Uterus (tissue), 3 donors: ENCODE measurements at regions not wholly inside any gene's neighbourhood (a gene's known extent, or its start where the extent isn't known, plus 50 kb on each side); places are given as distances from the start of the nearest gene placed in this dataset.
"Not testable (repeated sequence)": the region's sequence is repeated elsewhere in the genome, so short reads cannot be mapped to it uniquely, and the experiment has no call there.

Source experiments
- DNase-seq, 2 donors: peaks; one replicate each; pipeline ENCODE4 v3.0.0-alpha.2; 2019 to 2020
- H3K27ac ChIP-seq, 2 donors: fragments of 200-600 bp; sonication (generic); 1 replicate in 1 of 2; 2 replicates in 1 of 2; pipeline ENCODE4 v1.5.1; 2016 to 2018
- H3K27me3 ChIP-seq, 2 donors: fragments of 200-600 bp; sonication (generic); one replicate each; pipeline ENCODE4 v1.5.1; 2018 to 2019; ENCODE audit warnings: control low read depth in 1 of 2
- H3K36me3 ChIP-seq, 2 donors: fragments of 200-600 bp; sonication (generic); one replicate each; pipeline ENCODE4 v1.5.1; 2019; ENCODE audit warnings: control low read depth in 1 of 2
- H3K4me1 ChIP-seq, 2 donors: fragments of 200-600 bp; sonication (generic); one replicate each; pipeline ENCODE4 v1.5.1; 2018 to 2019; ENCODE audit warnings: control low read depth in 1 of 2
- H3K4me3 ChIP-seq, 2 donors: fragments of 200-600 bp; sonication (generic); 1 replicate in 1 of 2; 2 replicates in 1 of 2; pipeline ENCODE4 v1.5.1; 2018 to 2019; ENCODE audit warnings: mild to moderate bottlenecking in 1 of 2
- H3K9me3 ChIP-seq, 2 donors: fragments of 200-600 bp; sonication (generic); one replicate each; pipeline ENCODE4 v1.5.1; 2019; ENCODE audit warnings: control low read depth in 1 of 2
- CTCF ChIP-seq, 4 experiments: fragments of 200-600 bp in 2 of 4; fragments of 450-650 bp in 2 of 4; sonication (generic) in 2 of 4; IDR thresholded peaks; one replicate each; pipeline ENCODE4 v1.5.1; 2016 to 2019; ENCODE audit warnings: antibody characterized with exemption in 4 of 4, mild to moderate bottlenecking in 2 of 4, moderate library complexity in 1 of 4
- POLR2A ChIP-seq, 2 donors: fragments of 450-650 bp; IDR thresholded peaks; one replicate each; pipeline ENCODE4 v1.6.1; 2016; ENCODE audit warnings: antibody characterized with exemption in 2 of 2, mild to moderate bottlenecking in 1 of 2, moderate library complexity in 1 of 2
- intact Hi-C: fragments of 100-400 bp; cut with DNase I; formaldehyde crosslinking; loops from one replicate; pipeline ENCODE4 v1.15.1; 2023; ENCODE audit warnings: low total_unique reads
- donor health status: DM: yes; HTN: yes; CAD: no.

DNA sequence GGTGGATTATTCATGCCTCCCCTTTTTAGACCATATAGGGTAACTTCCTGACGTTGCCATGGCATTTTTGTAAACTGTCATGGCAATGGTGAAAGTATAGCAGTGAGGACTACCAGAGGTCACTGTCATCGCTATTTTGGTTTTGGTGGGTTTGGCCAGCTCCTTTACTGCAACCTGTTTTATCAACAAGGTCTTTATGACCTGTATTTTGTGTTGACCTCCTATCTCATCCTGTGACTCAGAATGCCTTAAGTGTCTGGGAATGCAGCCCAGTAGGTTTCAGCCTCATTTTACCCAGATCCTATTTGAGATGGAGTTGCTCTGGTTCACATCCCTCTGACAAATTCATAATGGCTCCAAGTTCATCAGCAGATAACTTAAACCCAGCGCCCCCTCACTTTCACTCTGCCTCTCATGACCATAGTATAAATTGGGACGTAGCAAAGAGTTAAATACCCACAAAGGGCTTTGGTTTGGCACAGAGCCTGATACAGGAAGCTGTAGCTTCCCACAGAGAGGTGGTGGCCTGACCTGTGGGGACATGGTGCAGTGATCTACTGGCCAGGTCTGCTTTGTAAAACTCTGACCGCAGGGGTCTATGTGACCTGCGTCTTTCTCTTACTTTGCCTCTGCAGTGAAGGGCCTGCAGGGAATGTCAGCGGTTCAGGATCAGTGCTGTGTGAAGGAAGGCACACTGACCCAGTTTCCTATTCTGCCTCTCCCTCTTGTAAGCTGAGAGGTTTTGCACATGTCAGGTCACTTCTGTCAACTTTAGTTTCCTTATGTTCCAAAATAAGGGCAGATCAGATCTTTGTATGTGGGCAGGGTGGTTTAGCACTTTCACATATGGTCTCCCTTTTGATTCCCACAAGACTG is 78.1 kb upstream of the ZNF644 start:
- no peak overlapping the region for H3K4me3 ChIP-seq
- H3K27ac ChIP-seq: no peak overlapping the region
- intact Hi-C loops: no loop called here
- H3K27me3 ChIP-seq: no peaks in the 10 kb centered on the region
- no peaks in the 10 kb centered on the region for H3K9me3 ChIP-seq
- no peaks in the 10 kb centered on the region for H3K4me1 ChIP-seq
- no peaks in the 10 kb centered on the region for H3K36me3 ChIP-seq
- no peak for DNase-seq
- TF ChIP-seq CTCF (IDR thresholded peaks at IDR 0.05) (no peak), POLR2A (IDR thresholded peaks at IDR 0.05) (no peak)

- DNase-seq: no peak
- Histone ChIP-seq H3K27ac (no peak overlapping the region), H3K4me1 (no peaks in the 10 kb centered on the region), H3K4me3 (no peak overlapping the region), H3K27me3 (no peaks in the 10 kb centered on the region), H3K9me3 (no peaks in the 10 kb centered on the region), H3K36me3 (no peaks in the 10 kb centered on the region)
- intact Hi-C loops: no loop called here
- TF ChIP-seq POLR2A (IDR thresholded peaks at IDR 0.05) (no peak), CTCF (IDR thresholded peaks at IDR 0.05) (no peak)
These were observed 76.6 kb upstream of the ZNF644 start for GRCh38 chr1:91098299-91098906.

DNA sequence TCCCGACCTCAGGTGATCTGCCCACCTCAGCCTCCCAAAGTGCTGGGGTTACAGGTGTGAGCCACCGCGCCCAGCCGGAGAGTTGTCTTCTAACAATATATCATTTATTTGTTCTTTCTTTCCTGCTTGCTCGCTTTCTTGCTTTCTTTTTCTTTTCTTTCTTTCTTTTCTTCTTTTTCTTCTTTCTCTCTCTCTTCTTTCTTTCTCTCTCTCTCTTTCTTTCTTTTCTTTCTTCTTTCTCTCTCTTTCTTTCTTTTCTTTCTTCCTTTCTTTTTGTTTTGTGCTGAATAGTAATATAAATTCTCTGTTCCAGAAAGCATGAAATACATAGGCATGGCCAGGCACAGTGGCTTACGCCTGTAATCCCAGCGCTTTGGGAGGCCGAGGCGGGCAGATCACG is 73.5 kb upstream of the ZNF644 start:
- H3K27ac ChIP-seq, H3K4me3 ChIP-seq, H3K9me3 ChIP-seq, intact Hi-C loops, H3K36me3 ChIP-seq, DNase-seq, H3K27me3 ChIP-seq, H3K4me1 ChIP-seq: not testable (repeated sequence)

DNA sequence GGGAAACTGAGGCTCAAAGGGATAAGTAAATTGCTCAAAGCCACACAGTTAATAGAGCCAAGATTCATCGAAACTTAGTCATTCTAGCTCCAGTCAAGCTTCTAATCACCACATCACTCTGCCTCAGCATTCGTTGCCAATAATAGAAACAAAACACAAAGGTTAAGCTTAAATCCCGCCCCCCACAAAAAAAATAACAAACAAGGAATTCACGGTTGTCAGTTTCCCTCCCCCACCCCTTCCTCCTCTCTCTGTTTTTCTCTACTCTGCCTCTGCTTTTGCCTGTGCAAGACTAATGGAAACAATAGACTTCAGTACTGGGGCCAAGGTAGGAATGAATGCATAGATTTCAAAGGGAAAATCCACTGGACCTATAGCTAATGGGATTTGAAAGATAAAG is 70.7 kb upstream of the ZNF644 start:
- Histone ChIP-seq H3K27ac (no peak overlapping the region), H3K4me3 (no peak overlapping the region), H3K4me1 (no peaks in the 10 kb centered on the region), H3K36me3 (no peaks in the 10 kb centered on the region), H3K9me3 (no peaks in the 10 kb centered on the region), H3K27me3 (no peaks in the 10 kb centered on the region)
- DNase-seq: no peak
- no peak for TF ChIP-seq POLR2A (IDR thresholded peaks at IDR 0.05)
- TF ChIP-seq CTCF (IDR thresholded peaks at IDR 0.05): no peak
- intact Hi-C loops: no loop called here

DNA sequence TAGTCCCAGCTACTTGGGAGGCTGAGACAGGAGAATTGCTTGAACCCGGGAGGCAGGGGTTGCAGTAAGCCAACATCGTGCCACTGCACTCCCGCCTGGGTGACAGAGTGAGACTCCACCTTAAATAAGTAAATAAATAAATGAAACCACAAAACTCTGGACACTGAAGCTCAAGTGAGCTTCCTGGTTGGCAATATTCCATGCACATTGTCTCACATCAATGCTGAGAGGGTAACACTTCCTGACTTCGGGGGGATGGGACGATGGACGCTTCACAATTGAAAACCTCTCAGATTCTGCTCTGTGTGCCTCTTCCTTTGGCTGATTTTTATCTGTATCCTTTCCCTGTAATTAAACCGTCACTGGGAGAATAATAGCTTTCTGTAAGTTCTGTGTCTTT is 70.0 kb upstream of the ZNF644 start:
- no peak overlapping the region for H3K4me3 ChIP-seq
- DNase-seq: no peak

More for the DNA sequence above, 70.0 kb upstream of the ZNF644 start:
- Histone ChIP-seq H3K4me1 (no peaks in the 10 kb centered on the region), H3K9me3 (no peaks in the 10 kb centered on the region), H3K27me3 (no peaks in the 10 kb centered on the region), H3K27ac (no peak overlapping the region), H3K36me3 (no peaks in the 10 kb centered on the region)
- TF ChIP-seq CTCF (IDR thresholded peaks at IDR 0.05) (no peak), POLR2A (IDR thresholded peaks at IDR 0.05) (no peak)
- intact Hi-C loops: no loop called here
